Mucosa of gallbladder (tissue), 1 donor: ENCODE measurements at regions not wholly inside any gene's neighbourhood (a gene's known extent, or its start where the extent isn't known, plus 50 kb on each side); places are given as distances from the start of the nearest gene placed in this dataset.
"Not testable (repeated sequence)": the region's sequence is repeated elsewhere in the genome, so short reads cannot be mapped to it uniquely, and the experiment has no call there.

Experiments used
- DNase-seq: peaks from one replicate; pipeline ENCODE4 v3.0.0-alpha.2; 2020; ENCODE audit warnings: low spot score
- donor health status: DM: no; HTN: no; CAD: no.

- no peak for DNase-seq
Measured at GRCh38 chr14:28242895-28243294, 523.7 kb upstream of the FOXG1 start.

DNA sequence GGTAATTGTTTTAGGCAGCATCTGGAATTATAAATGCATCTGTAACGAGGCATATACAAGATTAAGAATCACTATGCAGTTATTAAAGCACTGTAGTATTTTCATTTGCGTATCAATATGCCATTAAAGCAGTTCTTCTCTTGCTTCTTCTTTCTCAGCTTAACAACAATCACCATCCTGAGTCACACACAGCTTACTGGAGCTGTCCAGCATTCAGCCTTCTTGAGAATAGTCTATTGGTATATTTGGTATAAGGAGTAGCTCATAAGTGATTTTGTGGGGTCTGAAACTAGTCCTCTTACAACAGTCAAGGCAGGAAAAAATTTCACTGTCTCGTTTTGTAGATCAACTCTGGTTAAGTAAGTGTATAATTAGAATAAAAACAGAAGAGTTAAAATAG is 523.0 kb upstream of the FOXG1 start:
- DNase-seq: no peak

DNA sequence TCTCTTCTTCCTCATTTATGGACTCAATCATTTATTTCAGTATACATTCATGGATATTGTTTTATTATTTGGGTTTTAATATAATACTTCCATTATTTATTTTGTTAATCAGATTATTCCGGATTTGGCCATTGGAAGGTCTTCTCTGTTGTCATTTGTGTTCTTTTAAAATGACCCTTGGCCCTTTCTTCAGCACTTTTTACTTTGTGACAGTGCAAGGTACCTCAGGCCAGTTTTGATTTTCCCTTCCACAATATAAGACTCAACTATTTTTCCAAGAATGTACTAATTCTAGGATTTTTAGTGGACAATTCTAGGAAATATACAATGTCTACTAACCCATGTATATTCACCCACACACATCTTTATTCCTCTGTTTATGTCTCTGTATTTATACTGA is 521.4 kb upstream of the FOXG1 start:
- DNase-seq: no peak

GRCh38 chr14:28247491-28247890 is 519.1 kb upstream of the FOXG1 start:
- no peak for DNase-seq

GRCh38 chr14:28252124-28252523 is 514.5 kb upstream of the FOXG1 start:
- not testable (repeated sequence) for DNase-seq

GRCh38 chr14:28254768-28255167 is 511.8 kb upstream of the FOXG1 start:
- no peak for DNase-seq

GRCh38 chr14:28264306-28264705 is 502.3 kb upstream of the FOXG1 start:
- no peak for DNase-seq

DNA sequence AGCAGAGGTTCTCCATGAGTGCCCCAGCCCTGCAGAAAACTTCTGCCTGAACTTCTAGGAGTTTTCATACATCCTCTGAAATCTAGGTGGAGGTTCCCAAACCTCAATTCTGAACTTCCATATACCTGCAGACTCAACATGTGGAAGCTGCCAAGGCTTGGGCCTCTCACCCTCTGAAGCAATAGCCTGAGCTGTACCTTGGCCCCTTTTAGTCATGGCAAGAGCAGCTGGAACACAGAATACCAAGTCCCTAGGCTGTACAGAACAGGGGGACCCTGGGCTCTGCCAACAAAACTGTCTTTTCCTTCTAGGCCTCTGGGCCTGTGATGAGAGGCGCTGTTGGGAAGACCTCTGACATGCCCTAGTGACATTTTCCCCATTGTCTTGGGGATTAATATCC is 494.3 kb upstream of the FOXG1 start:
- no peak for DNase-seq

DNA sequence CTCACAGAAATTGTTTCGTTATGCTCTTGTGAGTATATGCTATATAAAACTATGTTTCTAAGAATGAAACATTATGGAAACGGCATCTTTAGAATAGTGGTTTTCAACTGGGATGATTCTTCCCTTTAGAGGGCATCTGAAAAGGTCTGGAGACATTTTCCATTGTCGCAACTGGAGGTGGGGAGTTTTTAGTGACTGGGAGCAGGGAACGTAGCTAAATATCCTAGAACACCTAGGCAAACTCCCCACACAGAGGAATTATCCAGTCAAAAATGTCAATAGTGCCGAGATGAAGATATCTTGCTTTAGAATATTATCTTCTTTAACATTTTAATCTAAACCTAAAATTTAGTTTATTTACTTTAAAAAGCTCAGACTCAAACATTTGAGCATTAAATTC is 486.1 kb upstream of the FOXG1 start:
- DNase-seq: no peak

GRCh38 chr14:28280997-28281598 is 485.5 kb upstream of the FOXG1 start:
- no peak for DNase-seq

DNA sequence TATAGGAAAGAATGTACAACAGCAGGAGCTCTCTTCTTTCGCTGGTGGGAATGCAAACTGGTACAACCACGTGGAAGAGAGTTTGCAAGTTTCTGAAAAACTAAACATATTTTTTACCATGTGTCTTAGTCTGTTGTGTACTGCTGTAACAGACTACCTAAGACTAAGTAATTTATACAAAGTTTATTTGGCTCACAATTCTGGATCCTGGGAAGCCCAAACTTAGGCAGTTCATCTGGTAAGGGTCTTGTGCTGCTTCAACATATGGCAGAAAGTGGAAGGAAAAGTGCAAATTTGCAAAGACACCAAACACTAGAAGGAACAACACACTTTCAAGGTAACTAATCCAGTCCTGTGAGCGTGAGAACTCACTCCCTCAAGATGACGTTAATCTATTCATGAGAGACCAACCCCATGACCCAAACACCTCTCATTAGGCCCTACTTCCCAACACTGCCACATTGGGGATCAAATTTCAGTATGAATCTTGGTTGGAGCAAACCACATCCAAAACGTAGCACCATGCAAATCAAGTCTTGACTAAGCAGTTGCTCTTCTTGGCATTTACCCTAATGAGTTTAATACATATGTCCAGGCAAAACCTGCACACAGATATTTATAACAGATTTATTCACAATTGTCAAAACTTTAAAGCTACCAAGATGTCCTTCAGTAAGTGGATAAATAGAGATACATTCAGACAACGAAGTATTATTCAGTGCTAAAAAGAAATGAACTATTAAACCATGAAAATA is 481.9 kb upstream of the FOXG1 start:
- no peak for DNase-seq

DNA sequence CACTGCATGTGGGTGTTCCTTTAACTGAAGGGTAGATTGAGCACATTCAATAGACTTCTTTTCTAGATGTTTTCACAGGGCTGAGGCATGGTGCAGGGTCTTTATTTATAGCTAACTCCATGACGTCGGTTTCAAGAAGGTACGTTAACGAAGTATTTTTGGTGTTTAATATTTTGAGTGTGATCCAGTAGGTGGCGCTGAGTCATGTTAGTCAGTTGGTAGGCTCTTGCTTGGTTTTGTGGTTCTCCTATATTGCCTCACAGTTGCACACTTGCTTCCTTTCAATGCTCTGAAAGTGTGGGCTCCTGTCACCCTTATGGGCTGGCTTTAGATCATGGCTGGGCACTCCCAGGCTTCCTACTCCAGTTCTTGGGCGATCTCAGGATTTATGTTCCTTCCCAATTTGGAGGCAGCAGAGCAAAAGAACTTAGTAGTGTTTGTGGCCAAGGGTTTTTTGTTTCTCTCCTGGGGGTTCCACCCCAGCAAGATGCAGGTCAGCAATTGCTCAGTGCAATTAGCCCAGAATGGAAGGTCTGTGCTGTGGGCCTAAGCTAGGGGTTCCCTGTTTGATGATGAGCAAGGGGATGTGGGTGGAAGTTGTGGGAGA is 471.6 kb upstream of the FOXG1 start:
- DNase-seq: no peak

- no peak for DNase-seq
Measured at GRCh38 chr14:28297559-28297958, 469.0 kb upstream of the FOXG1 start.

DNA sequence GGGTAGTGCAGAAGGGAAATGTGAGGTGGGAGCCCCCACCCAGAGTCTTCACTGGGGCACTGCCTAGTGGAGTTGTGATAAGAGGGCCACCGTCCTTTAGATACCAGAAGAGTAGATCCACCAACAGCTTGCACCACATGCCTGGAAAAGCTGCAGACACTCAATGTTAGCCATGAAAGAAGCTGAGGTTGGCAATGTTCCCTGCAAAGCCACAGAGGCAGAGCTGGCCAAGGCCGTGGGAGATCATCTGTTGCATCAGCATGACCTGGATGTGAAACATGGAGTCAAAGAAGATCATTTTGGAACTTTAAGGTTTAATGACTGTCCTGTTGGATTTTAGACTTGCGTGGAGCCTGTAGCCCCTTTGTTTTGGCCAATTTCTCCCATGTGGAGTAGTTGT is 468.4 kb upstream of the FOXG1 start:
- no peak for DNase-seq

- no peak for DNase-seq
Measured at GRCh38 chr14:28299227-28299626, 467.4 kb upstream of the FOXG1 start.

GRCh38 chr14:28300356-28300755 is 466.2 kb upstream of the FOXG1 start:
- DNase-seq: no peak

DNA sequence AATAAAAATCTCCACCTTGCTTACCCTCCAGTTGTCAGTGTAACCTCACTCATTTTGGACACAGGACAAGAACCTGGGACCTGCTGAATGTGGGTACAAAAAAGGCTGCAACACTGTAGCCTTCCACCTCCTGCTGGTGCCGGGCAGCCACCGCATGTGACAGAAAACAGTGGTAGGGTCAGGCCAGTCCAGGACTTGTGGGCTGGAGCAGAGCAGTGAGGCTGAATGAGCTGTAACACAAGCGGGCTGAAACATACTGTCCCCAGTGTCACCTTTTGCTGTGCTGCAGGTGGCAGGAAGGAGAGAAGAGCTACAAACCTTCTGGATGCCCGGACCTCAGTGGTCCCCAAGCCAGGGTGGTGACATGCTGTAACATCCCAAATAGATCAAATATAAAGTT is 465.4 kb upstream of the FOXG1 start:
- DNase-seq: no peak

DNA sequence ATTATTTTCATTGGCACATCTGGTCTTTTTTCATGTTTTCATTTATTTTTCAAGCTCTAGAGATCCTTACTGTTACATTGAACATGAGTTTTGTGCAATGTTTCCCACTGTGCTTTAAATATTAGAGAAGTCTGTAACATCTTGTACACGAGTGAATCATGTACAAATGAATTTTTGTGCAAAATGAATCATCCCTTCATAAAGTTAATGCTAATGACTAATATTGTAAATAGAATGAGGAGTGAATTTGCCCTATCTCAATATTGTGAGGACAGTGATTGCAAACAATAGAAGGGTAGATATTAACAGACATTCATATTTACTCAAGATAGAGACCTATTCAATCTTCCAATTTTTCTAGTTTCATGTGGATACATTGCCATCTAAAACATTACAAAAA is 463.3 kb upstream of the FOXG1 start:
- no peak for DNase-seq

DNA sequence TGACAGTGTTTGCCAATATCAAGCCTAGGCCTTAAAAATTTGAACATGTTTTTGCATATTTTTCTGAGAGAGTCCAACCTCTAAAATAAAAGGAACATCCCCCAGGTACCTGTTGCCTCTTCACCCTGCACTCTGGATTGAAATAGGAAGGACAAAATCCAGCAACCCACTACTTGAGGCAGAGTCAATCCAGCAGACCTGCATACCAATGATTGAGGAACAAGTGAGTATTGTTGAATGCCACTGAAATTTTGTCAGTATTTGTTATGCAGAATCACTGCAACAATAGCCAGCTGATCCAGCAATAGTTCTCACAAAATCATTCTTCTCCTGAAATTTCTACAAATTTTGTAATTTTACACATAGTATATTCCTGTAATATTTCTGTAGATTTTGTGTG is 460.6 kb upstream of the FOXG1 start:
- DNase-seq: no peak

- no peak for DNase-seq
Measured at GRCh38 chr14:28307506-28307905, 459.1 kb upstream of the FOXG1 start.

DNA sequence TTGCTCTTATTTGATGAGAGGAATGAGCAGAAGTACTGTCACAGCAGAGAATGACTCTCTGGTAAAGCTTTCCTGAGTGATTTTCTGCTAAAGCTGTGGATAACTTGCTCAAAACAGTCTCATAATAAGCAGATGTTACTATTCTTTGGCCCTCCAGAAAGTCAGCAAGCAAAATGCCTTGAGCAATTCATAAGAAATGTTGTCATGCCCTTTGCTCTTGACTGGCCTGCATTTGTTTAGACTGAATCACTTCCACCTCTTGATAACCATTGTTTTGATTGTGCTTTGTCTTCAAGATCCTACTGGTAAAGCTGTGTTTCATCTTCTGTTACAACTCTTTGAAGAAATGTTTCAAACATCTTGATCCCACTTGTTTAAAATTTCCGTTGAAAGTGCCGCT is 457.9 kb upstream of the FOXG1 start:
- no peak for DNase-seq

GRCh38 chr14:28317890-28318675 is 448.5 kb upstream of the FOXG1 start:
- DNase-seq: not testable (repeated sequence)
